PC-9 (cell line): ENCODE measurements at regions not wholly inside any gene's neighbourhood (a gene's known extent, or its start where the extent isn't known, plus 50 kb on each side); places are given as distances from the start of the nearest gene placed in this dataset.

Experiments used
- CTCF ChIP-seq: fragments of 200-600 bp; sonication (generic); conservative IDR thresholded peaks from 2 replicates; pipeline ENCODE4 v1.6.1; 2017; ENCODE audit warnings: mixed run types, antibody characterized with exemption, mild to moderate bottlenecking, moderate library complexity
- EZH2 ChIP-seq: fragments of 200-600 bp; sonication (generic); IDR thresholded peaks from 2 replicates; pipeline ENCODE4 v1.8.0; 2017; ENCODE audit warnings: antibody characterized with exemption, low read depth

DNA sequence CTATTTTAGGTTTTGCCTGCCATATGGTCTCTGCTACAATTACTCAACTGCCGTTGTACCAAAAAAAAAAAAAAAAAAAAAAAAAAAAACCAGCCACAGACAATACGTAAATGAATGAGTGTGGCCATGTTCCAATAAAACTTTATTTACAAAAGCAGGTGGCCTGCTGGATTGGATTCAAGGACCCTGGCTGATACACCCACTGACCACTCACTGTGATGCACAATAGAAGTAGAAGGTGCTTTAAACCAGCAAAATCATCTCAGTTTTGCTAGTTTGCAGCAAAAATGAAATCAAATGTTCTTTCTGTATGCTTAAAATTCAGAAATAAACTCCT is 137.4 kb downstream of the AKAIN1 start:
- TF ChIP-seq EZH2: no peak
- TF ChIP-seq CTCF: no peak
